Osteocyte (in vitro differentiated cells): ENCODE measurements at regions not wholly inside any gene's neighbourhood (a gene's known extent, or its start where the extent isn't known, plus 50 kb on each side); places are given as distances from the start of the nearest gene placed in this dataset.

Experiments used
- DNase-seq: peaks from one replicate; pipeline ENCODE4 v3.0.0; 2021; ENCODE audit warnings: mixed read lengths; ENCODE audit not compliant: unreplicated experiment; ENCODE audit errors: extremely low spot score
- H3K27ac Mint-ChIP-seq: one replicate; pipeline ENCODE4 v1.8.0; 2021; ENCODE audit warnings: mild to moderate bottlenecking, mixed read lengths; ENCODE audit not compliant: unreplicated experiment
- H3K27me3 Mint-ChIP-seq: one replicate; pipeline ENCODE4 v1.8.0; 2021; ENCODE audit warnings: mixed read lengths; ENCODE audit not compliant: unreplicated experiment
- H3K36me3 Mint-ChIP-seq: one replicate; pipeline ENCODE4 v1.8.0; 2021; ENCODE audit warnings: mixed read lengths; ENCODE audit not compliant: unreplicated experiment
- H3K4me1 Mint-ChIP-seq: one replicate; pipeline ENCODE4 v1.8.0; 2021; ENCODE audit warnings: mixed read lengths; ENCODE audit not compliant: unreplicated experiment
- H3K4me3 Mint-ChIP-seq: one replicate; pipeline ENCODE4 v1.8.0; 2021; ENCODE audit warnings: mild to moderate bottlenecking, moderate library complexity, mixed read lengths; ENCODE audit not compliant: unreplicated experiment
- H3K9me3 Mint-ChIP-seq: one replicate; pipeline ENCODE4 v1.8.0; 2021; ENCODE audit warnings: mixed read lengths; ENCODE audit not compliant: unreplicated experiment
- CTCF ChIP-seq: fragments of 200-600 bp; sonication (generic); IDR thresholded peaks from 2 replicates; pipeline ENCODE4 v1.5.0; 2021; ENCODE audit warnings: antibody characterized with exemption, mild to moderate bottlenecking, moderate library complexity

- peaks cover 6% of the 10 kb centered on the region for H3K9me3 Mint-ChIP-seq
- H3K27me3 Mint-ChIP-seq: no peaks in the 10 kb centered on the region
- no peak for DNase-seq
These were observed 259.2 kb downstream of the NDUFA10 start for GRCh38 chr2:239765911-239766310.

GRCh38 chr2:239765076-239765845, 259.9 kb downstream of the NDUFA10 start:
- no peak for TF ChIP-seq CTCF
- H3K4me1 Mint-ChIP-seq: no peaks in the 10 kb centered on the region
- no peak overlapping the region for H3K4me3 Mint-ChIP-seq
- peaks cover 6% of the 10 kb centered on the region for H3K9me3 Mint-ChIP-seq
- H3K27ac Mint-ChIP-seq: no peak overlapping the region
- DNase-seq: no peak
- no peaks in the 10 kb centered on the region for H3K27me3 Mint-ChIP-seq
- H3K36me3 Mint-ChIP-seq: peaks cover 3% of the 10 kb centered on the region

More at GRCh38 chr2:239765911-239766310, 259.2 kb downstream of the NDUFA10 start:
- Mint-ChIP-seq H3K4me1 (no peaks in the 10 kb centered on the region), H3K4me3 (no peak overlapping the region), H3K36me3 (peaks cover 3% of the 10 kb centered on the region), H3K27ac (no peak overlapping the region)
- no peak for TF ChIP-seq CTCF

GRCh38 chr2:239763433-239764097, 261.6 kb downstream of the NDUFA10 start:
- no peak for DNase-seq
- H3K27ac Mint-ChIP-seq: no peak overlapping the region
- TF ChIP-seq CTCF: no peak
- H3K9me3 Mint-ChIP-seq: peaks cover 7% of the 10 kb centered on the region
- no peaks in the 10 kb centered on the region for H3K4me1 Mint-ChIP-seq
- no peak overlapping the region for H3K4me3 Mint-ChIP-seq
- no peaks in the 10 kb centered on the region for H3K36me3 Mint-ChIP-seq
- no peaks in the 10 kb centered on the region for H3K27me3 Mint-ChIP-seq

- H3K9me3 Mint-ChIP-seq: peaks cover 7% of the 10 kb centered on the region
- H3K4me3 Mint-ChIP-seq: no peak overlapping the region
- no peaks in the 10 kb centered on the region for H3K27me3 Mint-ChIP-seq
- H3K36me3 Mint-ChIP-seq: no peaks in the 10 kb centered on the region
- no peaks in the 10 kb centered on the region for H3K4me1 Mint-ChIP-seq
- DNase-seq: no peak
- H3K27ac Mint-ChIP-seq: no peak overlapping the region
- TF ChIP-seq CTCF: no peak
These were observed 262.4 kb downstream of the NDUFA10 start for GRCh38 chr2:239762655-239763269.

- H3K27ac Mint-ChIP-seq: no peak overlapping the region
- TF ChIP-seq CTCF: no peak
- no peaks in the 10 kb centered on the region for H3K36me3 Mint-ChIP-seq
- no peak overlapping the region for H3K4me3 Mint-ChIP-seq
- H3K9me3 Mint-ChIP-seq: peaks cover 7% of the 10 kb centered on the region
- no peaks in the 10 kb centered on the region for H3K4me1 Mint-ChIP-seq
- DNase-seq: no peak
- H3K27me3 Mint-ChIP-seq: no peaks in the 10 kb centered on the region
These were observed 263.0 kb downstream of the NDUFA10 start for GRCh38 chr2:239762106-239762505.
